HCT116 (cell line): ENCODE measurements at regions not wholly inside any gene's neighbourhood (a gene's known extent, or its start where the extent isn't known, plus 50 kb on each side); places are given as distances from the start of the nearest gene placed in this dataset.

ENCODE experiments used
- CBX3 ChIP-seq: IDR thresholded peaks from 2 replicates; pipeline ENCODE4 v1.6.1; 2012; ENCODE audit warnings: low read depth
- EZH2 ChIP-seq: fragments of 200-600 bp; sonication (generic); IDR thresholded peaks from 2 replicates; pipeline ENCODE4 v1.6.1; 2017; ENCODE audit warnings: antibody characterized with exemption, mixed run types
- EZH2phosphoT487 ChIP-seq: fragments of 200-600 bp; IDR thresholded peaks from 2 replicates; pipeline ENCODE4 v1.6.1; 2018; ENCODE audit warnings: antibody characterized with exemption, borderline replicate concordance
- POLR2A ChIP-seq: IDR thresholded peaks from 2 replicates; pipeline ENCODE4 v1.7.0; 2011; ENCODE audit warnings: borderline replicate concordance; ENCODE audit not compliant: insufficient read depth, insufficient read length; ENCODE audit errors: extremely low read depth
- POLR2AphosphoS5 ChIP-seq: IDR thresholded peaks from 2 replicates; pipeline ENCODE4 v1.6.1; 2011; ENCODE audit warnings: mild to moderate bottlenecking, low read depth, low read length, moderate library complexity
- RAD21 ChIP-seq: IDR thresholded peaks from 2 replicates; pipeline ENCODE4 v1.6.1; 2012; ENCODE audit warnings: low read depth, mild to moderate bottlenecking
- TCF7L2 ChIP-seq: IDR thresholded peaks from 2 replicates; pipeline ENCODE4 v1.7.0; 2011; ENCODE audit warnings: borderline replicate concordance, inconsistent platforms; ENCODE audit not compliant: insufficient read depth, insufficient read length; ENCODE audit errors: extremely low read depth
- ZNF274 ChIP-seq: fragments of 200-500 bp; sonication (Bioruptor generic); IDR thresholded peaks from 2 replicates; pipeline ENCODE4 v1.6.1; 2014; ENCODE audit warnings: mild to moderate bottlenecking, low read depth, low read length, inconsistent platforms
- TF ChIP-seq, protein P1 (sequence below): IDR thresholded peaks from 2 replicates; pipeline ENCODE4 v1.6.1; 2012
- TF ChIP-seq, protein P2 (sequence below), 3 experiments: fragments of 200-600 bp in 1 of 3; sonication (generic) in 1 of 3; IDR thresholded peaks in 2 of 3; conservative IDR thresholded peaks in 1 of 3; 2 replicates each; pipeline ENCODE4 v1.5.1; 2012 to 2017; ENCODE audit warnings: low read depth in 2 of 3, low read length in 2 of 3, antibody characterized with exemption in 1 of 3, borderline replicate concordance in 1 of 3, control low read depth in 1 of 3, mild to moderate bottlenecking in 1 of 3, mixed read lengths in 1 of 3, mixed run types in 1 of 3, moderate library complexity in 1 of 3; ENCODE audit not compliant: insufficient read depth in 1 of 3

DNA sequence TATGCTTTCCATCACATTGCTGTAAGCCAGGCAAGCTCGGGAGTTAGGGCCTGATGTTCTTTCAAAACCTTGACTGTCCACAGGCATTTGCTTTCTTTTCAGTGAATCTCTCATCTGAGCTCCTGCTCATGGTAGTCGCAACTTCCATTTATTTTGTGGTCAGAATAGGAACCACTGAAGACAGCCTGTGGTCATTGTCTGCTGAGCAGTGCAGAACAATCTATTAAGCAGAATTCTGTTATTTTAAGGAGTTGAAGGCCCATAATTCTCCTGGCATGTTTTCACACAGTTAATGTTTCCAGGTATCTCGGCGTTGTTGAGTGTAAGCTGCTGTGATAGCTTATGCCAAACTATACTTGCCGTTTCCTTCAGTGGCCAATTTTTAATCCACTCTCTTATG lies 491.1 kb upstream of the AKR1E2 start:
- TF ChIP-seq RAD21 (no peak), CBX3 (no peak), POLR2AphosphoS5 (no peak), TCF7L2 (no peak), EZH2phosphoT487 (no peak), ZNF274 (no peak), POLR2A (no peak), EZH2 (no peak)
- TF ChIP-seq, protein P1, sequence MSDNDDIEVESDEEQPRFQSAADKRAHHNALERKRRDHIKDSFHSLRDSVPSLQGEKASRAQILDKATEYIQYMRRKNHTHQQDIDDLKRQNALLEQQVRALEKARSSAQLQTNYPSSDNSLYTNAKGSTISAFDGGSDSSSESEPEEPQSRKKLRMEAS, result no peak
- TF ChIP-seq, protein P2, sequence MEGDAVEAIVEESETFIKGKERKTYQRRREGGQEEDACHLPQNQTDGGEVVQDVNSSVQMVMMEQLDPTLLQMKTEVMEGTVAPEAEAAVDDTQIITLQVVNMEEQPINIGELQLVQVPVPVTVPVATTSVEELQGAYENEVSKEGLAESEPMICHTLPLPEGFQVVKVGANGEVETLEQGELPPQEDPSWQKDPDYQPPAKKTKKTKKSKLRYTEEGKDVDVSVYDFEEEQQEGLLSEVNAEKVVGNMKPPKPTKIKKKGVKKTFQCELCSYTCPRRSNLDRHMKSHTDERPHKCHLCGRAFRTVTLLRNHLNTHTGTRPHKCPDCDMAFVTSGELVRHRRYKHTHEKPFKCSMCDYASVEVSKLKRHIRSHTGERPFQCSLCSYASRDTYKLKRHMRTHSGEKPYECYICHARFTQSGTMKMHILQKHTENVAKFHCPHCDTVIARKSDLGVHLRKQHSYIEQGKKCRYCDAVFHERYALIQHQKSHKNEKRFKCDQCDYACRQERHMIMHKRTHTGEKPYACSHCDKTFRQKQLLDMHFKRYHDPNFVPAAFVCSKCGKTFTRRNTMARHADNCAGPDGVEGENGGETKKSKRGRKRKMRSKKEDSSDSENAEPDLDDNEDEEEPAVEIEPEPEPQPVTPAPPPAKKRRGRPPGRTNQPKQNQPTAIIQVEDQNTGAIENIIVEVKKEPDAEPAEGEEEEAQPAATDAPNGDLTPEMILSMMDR (IDR thresholded peaks at IDR 0.05 in 2 of 3, conservative IDR thresholded peaks at IDR 0.05 in 1 of 3; ENCODE audit: borderline replicate concordance in 1 of 3, insufficient read depth in 1 of 3, low read depth in 2 of 3, low read length in 2 of 3), result no peak
